Fibroblast of lung (primary cell): ENCODE measurements at regions not wholly inside any gene's neighbourhood (a gene's known extent, or its start where the extent isn't known, plus 50 kb on each side); places are given as distances from the start of the nearest gene placed in this dataset.
A peak's percentile ranks its signal among the peaks of the same experiment; 100 is the strongest.

ENCODE experiments used
- DNase-seq, 2 donors: peaks; one replicate each; pipeline versions ENCODE4 v3.0.0 to v3.0.0-alpha.2; 2010; ENCODE audit warnings: low read depth in 2 of 2
- H2AFZ ChIP-seq: 2 replicates; pipeline ENCODE4 v1.5.1; 2012; ENCODE audit warnings: low read length, control low read depth, inconsistent platforms
- H3K27ac ChIP-seq: 2 replicates; pipeline ENCODE4 v1.5.1; 2011; ENCODE audit warnings: low read length, control low read depth; ENCODE audit not compliant: insufficient read depth
- H3K27me3 ChIP-seq: 2 replicates; pipeline ENCODE4 v1.5.1; 2011; ENCODE audit warnings: mild to moderate bottlenecking, low read length; ENCODE audit not compliant: control insufficient read depth, insufficient read depth
- H3K36me3 ChIP-seq: 2 replicates; pipeline ENCODE4 v1.5.1; 2011; ENCODE audit warnings: low read length; ENCODE audit not compliant: control insufficient read depth, insufficient read depth
- H3K4me1 ChIP-seq: 2 replicates; pipeline ENCODE4 v1.5.1; 2011; ENCODE audit warnings: low read length; ENCODE audit not compliant: control insufficient read depth, insufficient read depth; ENCODE audit errors: extremely low read depth
- H3K4me2 ChIP-seq: 2 replicates; pipeline ENCODE4 v1.5.1; 2011; ENCODE audit warnings: low read length, control low read depth; ENCODE audit not compliant: insufficient read depth; ENCODE audit errors: extremely low read depth
- H3K4me3 ChIP-seq, 4 experiments: fragments of 200-600 bp in 1 of 4; sonication (generic) in 1 of 4; replicated peaks in 1 of 4; 2 replicates each; pipeline ENCODE4 v1.5.1; 2011 to 2016; ENCODE audit warnings: low read length in 4 of 4, low read depth in 3 of 4, mild to moderate bottlenecking in 3 of 4, control low read depth in 2 of 4, inconsistent platforms in 1 of 4, mixed read lengths in 1 of 4; ENCODE audit not compliant: insufficient read depth in 1 of 4; ENCODE audit errors: control extremely low read depth in 1 of 4
- H3K79me2 ChIP-seq: 2 replicates; pipeline ENCODE4 v1.5.1; 2012; ENCODE audit warnings: mild to moderate bottlenecking, low read length, inconsistent platforms; ENCODE audit not compliant: control insufficient read depth, insufficient read depth
- H3K9ac ChIP-seq: 2 replicates; pipeline ENCODE4 v1.5.1; 2011; ENCODE audit warnings: mild to moderate bottlenecking, low read length, control low read depth; ENCODE audit not compliant: insufficient read depth
- H3K9me3 ChIP-seq: 2 replicates; pipeline ENCODE4 v1.5.1; 2012; ENCODE audit warnings: low read depth, low read length; ENCODE audit not compliant: control insufficient read depth, insufficient read depth
- H4K20me1 ChIP-seq: 2 replicates; pipeline ENCODE4 v1.5.1; 2011; ENCODE audit warnings: low read length; ENCODE audit not compliant: control insufficient read depth, insufficient read depth; ENCODE audit errors: extremely low read depth
- CTCF ChIP-seq, 2 donors: IDR thresholded peaks in 1 of 2; conservative IDR thresholded peaks in 1 of 2; 1 replicate in 1 of 2; 2 replicates in 1 of 2; pipeline ENCODE4 v1.5.1; 2011 to 2012; ENCODE audit warnings: low read length in 2 of 2, control low read depth in 1 of 2, inconsistent platforms in 1 of 2, low read depth in 1 of 2, mild to moderate bottlenecking in 1 of 2
- EZH2 ChIP-seq: IDR thresholded peaks from 2 replicates; pipeline ENCODE4 v1.5.1; 2012; ENCODE audit warnings: low read length, control low read depth, mild to moderate bottlenecking; ENCODE audit errors: missing control alignments

- H3K36me3 ChIP-seq, result no peaks in the 10 kb centered on the region
- TF ChIP-seq CTCF (conservative IDR thresholded peaks at IDR 0.05 in 1 of 2, IDR thresholded peaks at IDR 0.05 in 1 of 2; ENCODE audit: low read depth in 1 of 2, low read length in 2 of 2) (no peak), EZH2 (no peak)
- no peaks in the 10 kb centered on the region for H3K4me1 ChIP-seq
- H2AFZ ChIP-seq, result no peak overlapping the region
- no peaks in the 10 kb centered on the region for H3K9me3 ChIP-seq
- H3K9ac ChIP-seq, result no peak overlapping the region
- H4K20me1 ChIP-seq, result no peaks in the 10 kb centered on the region
- no peak for DNase-seq
- H3K4me2 ChIP-seq, result no peak overlapping the region
- no peak overlapping the region for H3K27ac ChIP-seq
- no peak overlapping the region for H3K4me3 ChIP-seq
- H3K27me3 ChIP-seq, result no peaks in the 10 kb centered on the region
- no peaks in the 10 kb centered on the region for H3K79me2 ChIP-seq
Measured at GRCh38 chr6:66664112-66664511, 957.1 kb upstream of the EYS start.

- no peak overlapping the region for H3K9ac ChIP-seq
- H3K27ac ChIP-seq, result no peak overlapping the region
- H2AFZ ChIP-seq, result no peak overlapping the region
- no peaks in the 10 kb centered on the region for H4K20me1 ChIP-seq
- TF ChIP-seq CTCF (conservative IDR thresholded peaks at IDR 0.05 in 1 of 2, IDR thresholded peaks at IDR 0.05 in 1 of 2; ENCODE audit: low read depth in 1 of 2, low read length in 2 of 2) (no peak), EZH2 (no peak)
- no peak for DNase-seq
- no peaks in the 10 kb centered on the region for H3K9me3 ChIP-seq
- H3K36me3 ChIP-seq, result no peaks in the 10 kb centered on the region
- no peaks in the 10 kb centered on the region for H3K4me1 ChIP-seq
- no peaks in the 10 kb centered on the region for H3K79me2 ChIP-seq
- no peak overlapping the region for H3K4me3 ChIP-seq
- no peak overlapping the region for H3K4me2 ChIP-seq
- no peaks in the 10 kb centered on the region for H3K27me3 ChIP-seq
Measured at GRCh38 chr6:66662721-66663507, 955.9 kb upstream of the EYS start.

- Histone ChIP-seq H4K20me1 (no peaks in the 10 kb centered on the region), H3K36me3 (no peaks in the 10 kb centered on the region), H3K27me3 (no peaks in the 10 kb centered on the region), H3K4me2 (no peak overlapping the region), H2AFZ (no peak overlapping the region), H3K9me3 (no peaks in the 10 kb centered on the region), H3K4me3 (no peak overlapping the region), H3K9ac (no peak overlapping the region), H3K79me2 (no peaks in the 10 kb centered on the region), H3K27ac (no peak overlapping the region), H3K4me1 (no peaks in the 10 kb centered on the region)
- no peak for TF ChIP-seq EZH2
- TF ChIP-seq CTCF (conservative IDR thresholded peaks at IDR 0.05 in 1 of 2, IDR thresholded peaks at IDR 0.05 in 1 of 2; ENCODE audit: low read depth in 1 of 2, low read length in 2 of 2), result peak in 1 of 2 donors; percentile 69
- DNase-seq, result peak; percentile 14 to 80
Measured at GRCh38 chr6:66662196-66662595, 955.2 kb upstream of the EYS start.
